ENCODE measurements at regions not wholly inside any gene's neighbourhood (a gene's known extent, or its start where the extent isn't known, plus 50 kb on each side); places are given as distances from the start of the nearest gene placed in this dataset.

DNA sequence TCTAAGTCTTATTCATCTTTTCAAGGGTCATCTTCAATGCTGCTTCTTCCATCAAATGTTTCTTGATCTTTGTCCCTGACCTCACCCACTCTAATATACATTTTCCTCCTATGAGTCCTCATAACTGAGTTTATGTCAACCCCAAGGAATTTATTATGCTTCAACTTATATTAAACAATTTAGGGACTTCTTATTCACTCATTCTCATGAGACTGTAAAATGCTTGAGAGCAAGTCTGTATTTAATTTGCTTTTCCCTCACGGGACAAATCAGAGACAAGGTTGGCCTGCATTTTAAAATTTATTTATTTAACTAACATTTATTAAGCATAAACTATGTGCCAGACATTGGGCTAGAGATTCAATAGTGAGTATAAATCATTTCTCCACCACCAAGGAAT is 312.0 kb upstream of the NT5E start (continued):
- TF ChIP-seq, protein P1, sequence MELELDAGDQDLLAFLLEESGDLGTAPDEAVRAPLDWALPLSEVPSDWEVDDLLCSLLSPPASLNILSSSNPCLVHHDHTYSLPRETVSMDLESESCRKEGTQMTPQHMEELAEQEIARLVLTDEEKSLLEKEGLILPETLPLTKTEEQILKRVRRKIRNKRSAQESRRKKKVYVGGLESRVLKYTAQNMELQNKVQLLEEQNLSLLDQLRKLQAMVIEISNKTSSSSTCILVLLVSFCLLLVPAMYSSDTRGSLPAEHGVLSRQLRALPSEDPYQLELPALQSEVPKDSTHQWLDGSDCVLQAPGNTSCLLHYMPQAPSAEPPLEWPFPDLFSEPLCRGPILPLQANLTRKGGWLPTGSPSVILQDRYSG (tag; conservative IDR thresholded peaks at IDR 0.05; ENCODE audit: low read depth): no peak
- TF ChIP-seq, protein P2, sequence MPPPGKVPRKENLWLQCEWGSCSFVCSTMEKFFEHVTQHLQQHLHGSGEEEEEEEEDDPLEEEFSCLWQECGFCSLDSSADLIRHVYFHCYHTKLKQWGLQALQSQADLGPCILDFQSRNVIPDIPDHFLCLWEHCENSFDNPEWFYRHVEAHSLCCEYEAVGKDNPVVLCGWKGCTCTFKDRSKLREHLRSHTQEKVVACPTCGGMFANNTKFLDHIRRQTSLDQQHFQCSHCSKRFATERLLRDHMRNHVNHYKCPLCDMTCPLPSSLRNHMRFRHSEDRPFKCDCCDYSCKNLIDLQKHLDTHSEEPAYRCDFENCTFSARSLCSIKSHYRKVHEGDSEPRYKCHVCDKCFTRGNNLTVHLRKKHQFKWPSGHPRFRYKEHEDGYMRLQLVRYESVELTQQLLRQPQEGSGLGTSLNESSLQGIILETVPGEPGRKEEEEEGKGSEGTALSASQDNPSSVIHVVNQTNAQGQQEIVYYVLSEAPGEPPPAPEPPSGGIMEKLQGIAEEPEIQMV (tag; conservative IDR thresholded peaks at IDR 0.05; ENCODE audit: low read depth): no peak
- TF ChIP-seq RBM25 (IDR thresholded peaks at IDR 0.05; ENCODE audit: low read depth, low read length, severe bottlenecking): no peak

DNA sequence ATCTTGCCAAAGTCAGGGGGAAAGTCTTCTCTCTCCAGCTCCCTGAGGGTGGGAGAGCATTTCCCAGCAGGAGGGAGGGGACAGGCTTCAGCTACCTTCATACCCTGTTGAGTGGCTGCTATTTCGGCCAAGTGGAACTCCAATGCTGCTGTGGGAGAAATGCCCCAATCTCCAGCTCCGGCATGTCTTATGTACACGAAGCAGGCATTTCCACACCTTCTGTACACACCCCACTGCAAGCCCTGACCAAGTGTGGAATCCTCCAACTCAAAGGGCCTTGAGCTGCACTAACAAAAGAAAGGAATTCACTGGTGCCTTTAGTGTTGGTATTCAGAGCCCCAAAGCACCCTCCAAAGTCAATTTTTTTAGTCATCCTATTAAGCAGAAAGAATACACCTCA is 313.6 kb upstream of the NT5E start:
- no peaks in the 10 kb centered on the region for H4K20me1 ChIP-seq (replicated peaks; ENCODE audit: control insufficient read depth, insufficient read depth, low read length)
- no peak for TF ChIP-seq POLR3A (IDR thresholded peaks at IDR 0.05; ENCODE audit: borderline replicate concordance, extremely low read depth, insufficient read depth, insufficient read length)
- 0% methylated on average over 3 of the region's 3 CpGs for WGBS (ENCODE audit: insufficient coverage, low coverage, missing lambda C conversion rate)
- no peaks in the 10 kb centered on the region for H3K9me1 ChIP-seq (ENCODE audit: control insufficient read depth, insufficient read depth, low read length)
- in situ Hi-C loops (cut with MboI): no loop called here
- intact Hi-C loops (cut with micrococcal nuclease): no loop called here
- peaks cover 0 to 4% of the 10 kb centered on the region in 2 experiments; a peak in 1 of 5 replicates for H3K27me3 ChIP-seq (ENCODE audit: control insufficient read depth in 2 of 2, insufficient read depth in 2 of 2, low read length in 2 of 2)
- DNase-seq (ENCODE audit: extremely low read depth in 1 of 4, low spot score in 3 of 4) (no peak), ATAC-seq (no peak), FAIRE-seq (no peak)
- no TSS peak for BruUV-seq (replicated peaks)
- no peak overlapping the region for H3K27ac ChIP-seq (ENCODE audit: extremely low read depth, low read depth, low read length)
- no peaks in the 10 kb centered on the region for H3K36me3 ChIP-seq (ENCODE audit: control insufficient read depth, insufficient read depth, low read length)
- H2AFZ ChIP-seq (ENCODE audit: low read depth, low read length): no peak overlapping the region
- H3K4me2 ChIP-seq (ENCODE audit: insufficient read depth, low read length): no peak overlapping the region
- H3K4me3 ChIP-seq: no peak overlapping the region
- no peak overlapping the region for H3K9ac ChIP-seq (ENCODE audit: insufficient read depth in 1 of 2, low read depth in 2 of 2, low read length in 2 of 2)
- no peaks in the 10 kb centered on the region for H3K79me2 ChIP-seq (ENCODE audit: control insufficient read depth, insufficient read depth, low read length)
- no peaks in the 10 kb centered on the region for H3K9me3 ChIP-seq (replicated peaks; ENCODE audit: control insufficient read depth, insufficient read depth, low read depth, low read length)
- no peaks in the 10 kb centered on the region for H3K4me1 ChIP-seq (replicated peaks in 1 of 2; ENCODE audit: control insufficient read depth in 2 of 2, insufficient read depth in 2 of 2, low read length in 2 of 2)
- ChIA-PET POLR2A (no interaction called here), CTCF (ENCODE audit: low intra/inter-chr PET ratio) (no interaction called here)

All from K562 (cell line).